ENCODE measurements at regions not wholly inside any gene's neighbourhood (a gene's known extent, or its start where the extent isn't known, plus 50 kb on each side); places are given as distances from the start of the nearest gene placed in this dataset.

DNA sequence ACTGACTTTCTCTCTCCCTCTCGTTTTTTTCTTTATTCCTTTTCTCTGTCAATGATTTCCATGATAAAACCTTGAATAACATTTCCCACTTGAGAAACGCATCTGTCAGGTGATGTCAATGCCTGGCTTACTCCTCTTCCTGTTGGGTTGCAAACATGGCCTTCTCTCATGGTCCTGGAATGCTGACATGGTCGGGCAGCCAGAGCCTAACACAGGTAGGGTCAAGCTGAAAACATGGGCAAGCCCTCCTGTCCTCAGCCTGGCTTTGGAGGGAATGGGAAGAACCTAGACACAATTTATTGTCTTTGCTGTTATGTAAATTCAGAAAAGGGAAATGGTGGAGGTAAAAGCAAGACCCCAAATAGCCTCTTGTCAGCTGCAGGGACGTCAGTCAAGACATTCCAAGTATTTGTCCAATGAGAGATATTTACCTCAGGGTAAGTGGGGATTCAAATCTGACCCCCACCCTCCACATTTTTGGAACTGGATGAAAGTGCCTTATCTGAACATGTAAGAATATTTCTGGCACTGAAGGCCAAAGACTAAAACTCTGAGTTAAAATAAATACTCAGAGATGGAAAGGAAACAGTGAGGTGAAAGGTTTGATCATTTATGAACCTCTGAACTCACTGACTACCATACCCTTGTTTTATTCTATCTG, 473.8 kb downstream of the SPRY1 start:
- no peak overlapping the region for H3K4me3 ChIP-seq (ENCODE audit: low read depth, low read length)
- TF ChIP-seq, protein P1, sequence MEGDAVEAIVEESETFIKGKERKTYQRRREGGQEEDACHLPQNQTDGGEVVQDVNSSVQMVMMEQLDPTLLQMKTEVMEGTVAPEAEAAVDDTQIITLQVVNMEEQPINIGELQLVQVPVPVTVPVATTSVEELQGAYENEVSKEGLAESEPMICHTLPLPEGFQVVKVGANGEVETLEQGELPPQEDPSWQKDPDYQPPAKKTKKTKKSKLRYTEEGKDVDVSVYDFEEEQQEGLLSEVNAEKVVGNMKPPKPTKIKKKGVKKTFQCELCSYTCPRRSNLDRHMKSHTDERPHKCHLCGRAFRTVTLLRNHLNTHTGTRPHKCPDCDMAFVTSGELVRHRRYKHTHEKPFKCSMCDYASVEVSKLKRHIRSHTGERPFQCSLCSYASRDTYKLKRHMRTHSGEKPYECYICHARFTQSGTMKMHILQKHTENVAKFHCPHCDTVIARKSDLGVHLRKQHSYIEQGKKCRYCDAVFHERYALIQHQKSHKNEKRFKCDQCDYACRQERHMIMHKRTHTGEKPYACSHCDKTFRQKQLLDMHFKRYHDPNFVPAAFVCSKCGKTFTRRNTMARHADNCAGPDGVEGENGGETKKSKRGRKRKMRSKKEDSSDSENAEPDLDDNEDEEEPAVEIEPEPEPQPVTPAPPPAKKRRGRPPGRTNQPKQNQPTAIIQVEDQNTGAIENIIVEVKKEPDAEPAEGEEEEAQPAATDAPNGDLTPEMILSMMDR (IDR thresholded peaks at IDR 0.05; ENCODE audit: low read depth, low read length) = no peak

DNA sequence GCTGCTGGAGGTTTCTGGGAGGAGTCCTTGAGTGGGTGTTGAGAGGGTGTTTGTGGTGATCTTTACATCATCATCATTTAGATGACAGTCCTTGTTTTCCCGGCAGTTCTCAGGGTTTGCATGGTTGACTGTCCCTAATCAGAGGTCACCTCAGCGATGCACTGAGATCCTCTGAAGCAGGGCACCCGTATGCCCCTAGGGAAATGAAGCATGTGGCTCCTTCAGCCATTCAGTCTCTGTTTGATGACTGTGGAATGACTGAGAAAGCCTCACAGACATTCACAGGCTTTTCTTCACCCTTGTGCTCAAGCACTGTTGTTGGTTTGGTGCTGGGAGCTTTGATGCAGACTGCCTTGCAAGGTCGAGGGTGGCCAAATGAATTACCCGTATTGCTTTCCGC, 474.7 kb downstream of the SPRY1 start:
- H3K4me3 ChIP-seq (ENCODE audit: low read depth, low read length) = no peak overlapping the region
- TF ChIP-seq, protein P1 (IDR thresholded peaks at IDR 0.05; ENCODE audit: low read depth, low read length) = no peak

- H3K4me3 ChIP-seq (ENCODE audit: low read depth, low read length) = no peak overlapping the region
- TF ChIP-seq, protein P1 (IDR thresholded peaks at IDR 0.05; ENCODE audit: low read depth, low read length) = no peak
These were observed 477.5 kb downstream of the SPRY1 start for GRCh38 chr4:123874063-123874462.

- TF ChIP-seq, protein P1 (IDR thresholded peaks at IDR 0.05; ENCODE audit: low read depth, low read length) = no peak
- H3K4me3 ChIP-seq (ENCODE audit: low read depth, low read length) = no peak overlapping the region
These were observed 479.5 kb downstream of the SPRY1 start for GRCh38 chr4:123876143-123876542.

GRCh38 chr4:123876671-123877101, 480.1 kb downstream of the SPRY1 start:
- no peak overlapping the region for H3K4me3 ChIP-seq (ENCODE audit: low read depth, low read length)
- TF ChIP-seq, protein P1 (IDR thresholded peaks at IDR 0.05; ENCODE audit: low read depth, low read length) = no peak

GRCh38 chr4:123877551-123877950, 481.0 kb downstream of the SPRY1 start:
- no peak overlapping the region for H3K4me3 ChIP-seq (ENCODE audit: low read depth, low read length)
- TF ChIP-seq, protein P1 (IDR thresholded peaks at IDR 0.05; ENCODE audit: low read depth, low read length) = no peak

DNA sequence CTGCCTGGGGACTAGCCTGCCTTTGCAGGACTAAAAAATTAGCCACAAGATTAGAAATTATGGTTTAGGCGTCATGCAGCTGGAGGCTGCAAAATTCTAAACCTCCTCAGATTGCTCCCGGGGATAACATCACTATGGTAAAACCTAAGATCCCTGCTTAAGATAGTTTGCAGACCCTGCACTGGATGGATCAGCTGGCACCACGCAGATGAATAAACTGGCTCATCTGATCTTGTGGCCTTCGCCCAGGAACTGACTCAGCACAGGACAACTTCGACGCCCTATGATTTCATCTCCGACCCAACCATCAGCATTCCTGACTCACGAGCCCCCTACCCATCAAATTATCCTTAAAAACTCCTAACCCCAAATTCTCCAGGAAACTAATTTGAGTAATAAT, 482.4 kb downstream of the SPRY1 start:
- TF ChIP-seq, protein P1 (IDR thresholded peaks at IDR 0.05; ENCODE audit: low read depth, low read length) = no peak
- H3K4me3 ChIP-seq (ENCODE audit: low read depth, low read length) = no peak overlapping the region
